ENCODE measurements at regions not wholly inside any gene's neighbourhood (a gene's known extent, or its start where the extent isn't known, plus 50 kb on each side); places are given as distances from the start of the nearest gene placed in this dataset.

GRCh38 chr9:91025856-91026255 lies 224.2 kb downstream of the SYK start:
- no peak for TF ChIP-seq EZH2 (IDR thresholded peaks at IDR 0.05)
- TF ChIP-seq POLR2AphosphoS5 (IDR thresholded peaks at IDR 0.05; ENCODE audit: borderline replicate concordance, low read depth, low read length), result no peak
